ENCODE measurements at regions not wholly inside any gene's neighbourhood (a gene's known extent, or its start where the extent isn't known, plus 50 kb on each side); places are given as distances from the start of the nearest gene placed in this dataset.
"Not testable (repeated sequence)": the region's sequence is repeated elsewhere in the genome, so short reads cannot be mapped to it uniquely, and the experiment has no call there.

- in situ Hi-C loops (cut with MboI; ENCODE audit: low pct_unique_long_range_greater_than_20kb, low sequenced_read_pairs, unreplicated experiment) = no loop called here
- peak; percentile 78 for TF ChIP-seq CTCF (IDR thresholded peaks at IDR 0.05; ENCODE audit: extremely low read depth, insufficient read depth, missing control alignments)
- peak; percentile 20 for DNase-seq (ENCODE audit: low spot score)
These were observed 199.1 kb downstream of the LRRN1 start for GRCh38 chr3:3998140-3998922.

GRCh38 chr3:3999340-3999739, 200.1 kb downstream of the LRRN1 start:
- DNase-seq (ENCODE audit: low spot score); in situ Hi-C loops (cut with MboI; ENCODE audit: low pct_unique_long_range_greater_than_20kb, low sequenced_read_pairs, unreplicated experiment): not testable (repeated sequence)

GRCh38 chr3:4001976-4002375, 202.7 kb downstream of the LRRN1 start:
- no peak for TF ChIP-seq CTCF (IDR thresholded peaks at IDR 0.05; ENCODE audit: extremely low read depth, insufficient read depth, missing control alignments)
- in situ Hi-C loops (cut with MboI; ENCODE audit: low pct_unique_long_range_greater_than_20kb, low sequenced_read_pairs, unreplicated experiment) = loop anchor here (25.0 kb wide), 1 partner anchor 790 kb away; no protein-coding TSS in a partner anchor
- DNase-seq (ENCODE audit: low spot score) = no peak

- in situ Hi-C loops (cut with MboI; ENCODE audit: low pct_unique_long_range_greater_than_20kb, low sequenced_read_pairs, unreplicated experiment) = loop anchor here (25.0 kb wide), 1 partner anchor 794 kb away; no protein-coding TSS in a partner anchor
- no peak for DNase-seq (ENCODE audit: low spot score)
- no peak for TF ChIP-seq CTCF (IDR thresholded peaks at IDR 0.05; ENCODE audit: extremely low read depth, insufficient read depth, missing control alignments)
These were observed 207.1 kb downstream of the LRRN1 start for GRCh38 chr3:4006288-4006687.

- no peak for DNase-seq (ENCODE audit: low spot score)
- no peak for TF ChIP-seq CTCF (IDR thresholded peaks at IDR 0.05; ENCODE audit: extremely low read depth, insufficient read depth, missing control alignments)
- in situ Hi-C loops (cut with MboI; ENCODE audit: low pct_unique_long_range_greater_than_20kb, low sequenced_read_pairs, unreplicated experiment) = loop anchor here (25.0 kb wide), 1 partner anchor 796 kb away; no protein-coding TSS in a partner anchor
These were observed 209.0 kb downstream of the LRRN1 start for GRCh38 chr3:4008205-4008604.

- no peak for TF ChIP-seq CTCF (IDR thresholded peaks at IDR 0.05; ENCODE audit: extremely low read depth, insufficient read depth, missing control alignments)
- DNase-seq (ENCODE audit: low spot score) = no peak
- in situ Hi-C loops (cut with MboI; ENCODE audit: low pct_unique_long_range_greater_than_20kb, low sequenced_read_pairs, unreplicated experiment) = loop anchor here (25.0 kb wide), 1 partner anchor 799 kb away; no protein-coding TSS in a partner anchor
These were observed 211.9 kb downstream of the LRRN1 start for GRCh38 chr3:4011166-4011565.

- TF ChIP-seq CTCF (IDR thresholded peaks at IDR 0.05; ENCODE audit: extremely low read depth, insufficient read depth, missing control alignments) = no peak
- in situ Hi-C loops (cut with MboI; ENCODE audit: low pct_unique_long_range_greater_than_20kb, low sequenced_read_pairs, unreplicated experiment) = loop anchor here (25.0 kb wide), 1 partner anchor 803 kb away; no protein-coding TSS in a partner anchor
- DNase-seq (ENCODE audit: low spot score) = no peak
These were observed 216.2 kb downstream of the LRRN1 start for GRCh38 chr3:4015426-4015825.

Measured in GM13977 (cell line).